ENCODE measurements at regions not wholly inside any gene's neighbourhood (a gene's known extent, or its start where the extent isn't known, plus 50 kb on each side); places are given as distances from the start of the nearest gene placed in this dataset.

DNA sequence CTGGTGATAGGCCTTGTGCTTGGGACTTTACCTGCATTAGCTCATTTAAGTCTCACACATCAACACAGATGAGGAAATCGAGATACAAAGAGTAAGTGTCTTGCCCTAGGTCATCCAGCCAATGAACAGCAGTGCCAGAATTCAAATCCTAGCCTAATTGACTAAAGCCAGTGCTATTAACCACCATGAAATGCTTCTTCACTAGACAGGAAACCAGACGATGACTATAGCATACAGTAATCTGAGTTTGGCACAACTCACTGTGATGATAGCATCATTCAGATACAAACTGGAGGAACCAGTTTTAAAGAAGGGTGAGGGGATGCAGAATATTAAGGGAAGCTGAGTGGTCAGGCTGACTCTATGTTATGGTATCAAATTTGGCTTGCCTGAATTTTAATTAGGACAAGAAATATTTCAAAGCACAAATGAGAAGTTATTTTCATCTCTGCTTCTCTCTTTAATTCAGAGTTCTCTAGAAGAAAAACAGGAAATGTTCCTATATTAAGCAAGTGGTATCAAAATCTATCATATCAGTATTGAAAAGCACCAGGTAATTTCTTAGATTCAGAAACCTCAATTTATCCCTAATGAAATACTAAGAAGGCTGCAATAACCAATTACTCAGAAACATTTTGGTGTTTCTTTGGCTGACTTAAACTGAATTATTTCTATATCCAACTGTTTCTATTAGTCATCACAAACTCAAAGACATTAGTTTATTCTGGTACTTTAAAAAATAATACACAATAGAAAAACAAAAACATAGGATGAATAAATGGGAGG is 147.0 kb upstream of the RASA1 start:
- TF ChIP-seq YY1 (IDR thresholded peaks at IDR 0.05; ENCODE audit: insufficient read depth, insufficient read length), result no peak
- no peak for TF ChIP-seq SUZ12 (IDR thresholded peaks at IDR 0.05; ENCODE audit: extremely low read depth, insufficient read depth, insufficient read length)
- TF ChIP-seq ZNF274 (IDR thresholded peaks at IDR 0.05; ENCODE audit: low read depth, low read length), result no peak

All from NT2/D1 (cell line).